HG02884 (cell line): ENCODE measurements at regions not wholly inside any gene's neighbourhood (a gene's known extent, or its start where the extent isn't known, plus 50 kb on each side); places are given as distances from the start of the nearest gene placed in this dataset.
"Not testable (repeated sequence)": the region's sequence is repeated elsewhere in the genome, so short reads cannot be mapped to it uniquely, and the experiment has no call there.

Experiments used
- ATAC-seq: cut with Tn5 transposase; IDR thresholded peaks from one replicate; pipeline ENCODE4 v1.9.1; 2021; ENCODE audit warnings: mild to moderate bottlenecking, moderate library complexity; ENCODE audit not compliant: unreplicated experiment

GRCh38 chr13:103615771-103616170 is 549.6 kb upstream of the SLC10A2 start:
- no peak for ATAC-seq

GRCh38 chr13:103614761-103615160 is 548.5 kb upstream of the SLC10A2 start:
- ATAC-seq = no peak

GRCh38 chr13:103607995-103608394 is 541.8 kb upstream of the SLC10A2 start:
- ATAC-seq = no peak

GRCh38 chr13:103605546-103606326 is 539.5 kb upstream of the SLC10A2 start:
- no peak for ATAC-seq

GRCh38 chr13:103599870-103600269 is 533.7 kb upstream of the SLC10A2 start:
- not testable (repeated sequence) for ATAC-seq

- no peak for ATAC-seq
Observed at GRCh38 chr13:103598671-103599070, 532.5 kb upstream of the SLC10A2 start.

GRCh38 chr13:103573446-103573845 is 507.2 kb upstream of the SLC10A2 start:
- no peak for ATAC-seq

DNA sequence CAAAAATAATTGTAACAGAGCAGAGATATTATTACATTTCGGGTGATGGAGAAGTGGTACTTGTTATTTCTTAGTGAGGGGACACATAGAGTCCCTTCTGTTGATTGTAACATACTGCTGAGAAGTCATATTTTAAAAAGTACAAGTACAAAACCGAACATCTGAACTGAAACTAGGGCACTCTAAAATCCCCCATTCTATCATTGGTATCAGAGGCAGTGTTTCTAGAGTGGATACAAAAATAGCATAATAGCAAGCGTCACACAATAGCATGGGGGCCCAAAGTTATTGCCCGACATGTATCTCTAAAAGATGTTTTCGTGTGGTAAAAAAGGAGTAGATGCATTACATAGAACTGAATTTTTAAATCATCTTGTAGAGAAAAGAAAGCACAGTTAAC is 502.1 kb upstream of the SLC10A2 start:
- peak; percentile 52 for ATAC-seq

- no peak for ATAC-seq
Observed at GRCh38 chr13:103557878-103558277, 491.7 kb upstream of the SLC10A2 start.

DNA sequence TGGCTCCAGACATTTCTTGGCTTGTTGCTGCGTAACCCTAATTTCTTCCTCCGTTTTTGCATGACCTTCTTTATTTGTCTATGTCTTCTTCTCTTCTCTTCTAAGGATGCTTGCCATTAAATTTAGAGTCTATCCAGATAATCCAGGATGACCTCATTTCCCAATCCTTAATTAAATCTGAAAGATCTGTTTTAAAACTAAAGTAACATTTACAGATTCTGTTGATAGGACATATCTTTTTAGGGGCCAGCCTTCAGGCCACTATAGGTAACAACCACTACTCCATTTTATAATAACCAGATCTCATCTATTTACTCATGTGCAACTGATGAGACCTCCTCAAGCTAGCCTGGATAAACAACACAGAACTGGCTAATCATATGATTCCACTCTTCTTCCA is 490.5 kb upstream of the SLC10A2 start:
- no peak for ATAC-seq

DNA sequence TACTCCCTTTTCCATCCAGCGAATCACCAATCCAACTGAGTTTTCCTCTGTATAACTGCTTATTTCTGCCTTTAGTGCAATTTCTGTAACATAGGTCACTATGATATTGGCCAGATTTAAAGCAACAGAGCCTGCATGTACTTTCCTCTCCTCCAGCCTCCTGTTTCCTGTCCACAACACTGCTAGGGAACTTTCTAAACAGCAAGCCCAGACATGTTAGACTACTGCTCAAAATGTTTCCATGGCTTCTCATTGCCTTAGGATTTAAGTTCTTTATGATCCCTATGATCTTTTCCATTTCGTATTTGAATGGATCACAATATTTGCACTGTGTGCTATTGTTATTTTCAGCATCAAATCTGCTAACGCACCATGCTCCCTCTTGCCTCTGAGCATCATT is 481.7 kb upstream of the SLC10A2 start:
- no peak for ATAC-seq

DNA sequence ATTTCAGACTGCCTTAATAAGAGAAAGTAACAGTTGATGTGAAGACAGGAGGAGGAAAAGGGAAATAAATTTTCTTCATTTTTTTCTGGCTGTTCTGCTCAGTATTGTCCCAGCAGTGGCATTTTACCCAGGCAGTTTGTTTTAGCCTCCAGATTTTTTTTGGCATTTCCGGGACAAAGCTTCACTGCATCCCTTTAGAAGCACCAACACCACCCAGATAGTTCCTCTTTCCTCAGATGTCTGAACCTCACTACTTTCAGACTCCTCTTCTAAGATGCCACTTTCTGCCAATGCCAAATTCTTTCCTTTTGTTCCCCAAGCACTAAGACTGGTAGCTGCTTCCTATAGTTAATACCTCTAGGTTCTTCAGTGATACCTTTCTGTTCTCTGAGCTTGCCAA is 480.1 kb upstream of the SLC10A2 start:
- no peak for ATAC-seq

GRCh38 chr13:103542648-103543047 is 476.4 kb upstream of the SLC10A2 start:
- ATAC-seq = no peak

DNA sequence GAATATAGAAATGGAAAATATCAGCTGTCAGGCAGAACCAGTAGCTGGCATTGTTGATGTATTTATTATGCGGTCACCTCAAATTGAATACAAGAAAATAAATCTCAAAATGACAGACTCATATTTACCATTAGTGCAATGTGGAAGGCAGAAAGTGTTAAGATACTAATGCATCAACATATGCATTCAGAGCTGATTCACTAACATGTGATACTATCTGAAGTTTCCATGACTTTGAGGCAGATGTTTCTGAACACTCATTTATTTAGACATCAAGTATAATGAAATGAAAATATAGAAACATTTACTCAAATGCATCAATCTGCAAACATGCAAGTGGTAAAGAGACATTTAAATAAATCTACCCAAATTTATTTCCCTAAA is 474.2 kb upstream of the SLC10A2 start:
- no peak for ATAC-seq

GRCh38 chr13:103539721-103540381 is 473.6 kb upstream of the SLC10A2 start:
- no peak for ATAC-seq

DNA sequence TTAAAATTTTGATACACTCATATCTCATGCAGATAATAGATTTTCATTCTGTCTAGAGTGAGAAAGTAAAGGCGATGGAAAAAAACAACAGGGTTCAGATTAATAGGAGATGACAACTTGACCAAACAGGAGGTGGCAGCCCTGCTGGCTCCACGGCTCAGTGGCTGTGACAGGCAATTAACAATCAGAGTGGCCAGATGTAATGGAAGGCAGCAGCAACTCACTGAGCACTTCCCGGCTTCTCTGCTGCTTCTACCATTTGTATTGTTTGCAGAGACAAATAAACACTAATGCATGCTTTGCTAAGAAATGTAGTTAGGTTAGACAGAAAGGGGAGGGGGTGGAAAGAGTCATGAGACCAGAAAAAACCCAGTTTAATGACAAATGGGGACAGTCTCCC is 473.0 kb upstream of the SLC10A2 start:
- no peak for ATAC-seq

DNA sequence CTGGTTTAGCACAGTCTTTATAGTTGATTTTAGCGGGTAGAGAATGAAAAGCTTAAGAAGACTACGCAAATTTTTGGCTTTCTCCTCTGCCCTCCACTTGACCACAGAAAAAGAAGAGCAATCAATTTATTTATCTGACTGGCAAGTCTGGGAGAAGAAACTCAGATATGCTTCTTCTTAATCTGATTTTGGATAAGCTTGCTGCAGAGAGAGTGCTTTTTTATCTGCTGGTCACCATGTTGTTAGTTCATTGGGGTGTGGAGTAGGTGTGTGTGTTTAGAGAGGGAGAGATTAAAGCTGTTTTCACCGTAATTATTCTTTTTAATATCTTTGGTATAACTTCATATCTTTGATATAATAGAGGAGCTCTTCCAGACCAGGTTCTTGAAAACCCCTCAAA is 471.4 kb upstream of the SLC10A2 start:
- ATAC-seq = no peak

GRCh38 chr13:103531278-103531677 is 465.1 kb upstream of the SLC10A2 start:
- ATAC-seq = no peak

DNA sequence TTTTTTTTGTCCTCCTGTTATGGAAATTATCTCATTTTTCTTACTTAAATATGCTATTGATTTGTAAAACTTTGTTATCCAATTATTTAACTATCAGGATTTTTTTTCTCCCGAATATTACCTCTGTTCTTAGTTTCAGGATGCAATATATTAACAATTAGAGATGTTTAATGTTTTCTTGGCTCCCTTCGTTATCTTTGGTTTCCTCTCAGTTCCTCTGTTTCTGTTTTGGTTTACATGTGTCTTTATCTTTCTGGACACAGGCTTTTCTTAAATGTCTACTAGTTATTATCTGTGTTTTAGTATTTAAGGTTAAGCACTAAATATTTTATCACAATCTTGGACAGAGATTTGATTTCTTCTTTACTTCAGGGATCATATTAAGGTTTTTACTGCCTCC is 462.2 kb upstream of the SLC10A2 start:
- ATAC-seq = no peak

DNA sequence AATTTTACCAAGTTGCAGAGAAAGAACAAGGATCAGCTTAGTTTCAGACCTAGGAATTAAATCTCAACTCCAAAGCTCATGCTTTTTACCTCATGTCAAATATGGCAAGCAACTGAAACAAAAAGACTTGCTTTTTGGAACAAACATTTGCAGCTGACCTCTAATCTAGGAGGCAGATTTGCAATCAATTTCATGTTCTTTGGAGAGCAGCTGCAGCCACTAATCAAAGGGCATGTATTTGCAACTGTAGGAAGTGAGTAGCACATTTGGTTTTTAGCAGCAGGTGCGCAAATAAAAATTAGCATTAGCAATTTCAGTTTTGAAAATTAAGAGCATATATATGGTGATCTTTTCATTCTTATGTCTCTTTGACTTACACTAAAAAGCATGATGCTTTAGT is 459.3 kb upstream of the SLC10A2 start:
- ATAC-seq = no peak

- no peak for ATAC-seq
Observed at GRCh38 chr13:103523858-103524257, 457.6 kb upstream of the SLC10A2 start.

- ATAC-seq = no peak
Observed at GRCh38 chr13:103521532-103521931, 455.3 kb upstream of the SLC10A2 start.

GRCh38 chr13:103517768-103518102 is 451.5 kb upstream of the SLC10A2 start:
- ATAC-seq = no peak
